Mucosa of gallbladder (tissue), 1 donor: ENCODE measurements at regions not wholly inside any gene's neighbourhood (a gene's known extent, or its start where the extent isn't known, plus 50 kb on each side); places are given as distances from the start of the nearest gene placed in this dataset.

Source experiments
- DNase-seq: peaks from one replicate; pipeline ENCODE4 v3.0.0-alpha.2; 2020; ENCODE audit warnings: low spot score
- donor health status: DM: no; HTN: no; CAD: no.

- DNase-seq = no peak
Measured at GRCh38 chr2:146301287-146301686, 1543.5 kb upstream of the ACVR2A start.

GRCh38 chr2:146295080-146295670, 1549.7 kb upstream of the ACVR2A start:
- DNase-seq = no peak

GRCh38 chr2:146287281-146287680, 1557.5 kb upstream of the ACVR2A start:
- no peak for DNase-seq

- no peak for DNase-seq
Measured at GRCh38 chr2:146278881-146279280, 1565.9 kb upstream of the ACVR2A start.

GRCh38 chr2:146271131-146271831, 1573.5 kb upstream of the ACVR2A start:
- no peak for DNase-seq

- no peak for DNase-seq
Measured at GRCh38 chr2:146270618-146271017, 1574.2 kb upstream of the ACVR2A start.

GRCh38 chr2:146267093-146267492, 1577.7 kb upstream of the ACVR2A start:
- no peak for DNase-seq

- no peak for DNase-seq
Measured at GRCh38 chr2:146265656-146266055, 1579.2 kb upstream of the ACVR2A start.

GRCh38 chr2:146262606-146263005, 1582.2 kb upstream of the ACVR2A start:
- DNase-seq = peak; percentile 25

- no peak for DNase-seq
Measured at GRCh38 chr2:146260551-146260950, 1584.3 kb upstream of the ACVR2A start.

GRCh38 chr2:146259816-146260215, 1585.0 kb upstream of the ACVR2A start:
- DNase-seq = no peak

- DNase-seq = no peak
Measured at GRCh38 chr2:146258071-146258470, 1586.8 kb upstream of the ACVR2A start.

- DNase-seq = no peak
Measured at GRCh38 chr2:146252119-146252518, 1592.7 kb upstream of the ACVR2A start.

- DNase-seq = no peak
Measured at GRCh38 chr2:146251328-146251727, 1593.5 kb upstream of the ACVR2A start.

- DNase-seq = no peak
Measured at GRCh38 chr2:146246736-146247523, 1597.9 kb upstream of the ACVR2A start.

GRCh38 chr2:146246002-146246735, 1598.7 kb upstream of the ACVR2A start:
- DNase-seq = no peak

GRCh38 chr2:146244830-146245229, 1600.0 kb upstream of the ACVR2A start:
- DNase-seq = no peak

GRCh38 chr2:146244131-146244530, 1600.7 kb upstream of the ACVR2A start:
- DNase-seq = no peak

GRCh38 chr2:146241023-146241422, 1603.8 kb upstream of the ACVR2A start:
- DNase-seq = no peak

- DNase-seq = no peak
Measured at GRCh38 chr2:146240391-146240790, 1604.4 kb upstream of the ACVR2A start.

GRCh38 chr2:146239392-146240135, 1605.3 kb upstream of the ACVR2A start:
- DNase-seq = no peak
